ENCODE measurements at regions not wholly inside any gene's neighbourhood (a gene's known extent, or its start where the extent isn't known, plus 50 kb on each side); places are given as distances from the start of the nearest gene placed in this dataset.

GRCh38 chr6:121868206-121868605, 432.8 kb downstream of the GJA1 start:
- H3K4me3 ChIP-seq, result no peak overlapping the region
- H3K9me3 ChIP-seq, result no peaks in the 10 kb centered on the region
- no peak for FAIRE-seq
- no peaks in the 10 kb centered on the region; the same call in 2 of the 3 replicates for H3K4me1 ChIP-seq
- no peak for DNase-seq (ENCODE audit: low read depth in 1 of 2, low spot score in 1 of 2)
- WGBS (ENCODE audit: missing lambda C conversion rate), result 92% methylated on average over 1 of the region's 1 CpG
- H3K27ac ChIP-seq, result no peak overlapping the region
- TF ChIP-seq EHMT2 (IDR thresholded peaks at IDR 0.05; ENCODE audit: low read depth) (no peak), MAX (IDR thresholded peaks at IDR 0.05) (no peak), BHLHE40 (IDR thresholded peaks at IDR 0.05; ENCODE audit: low read depth, low read length) (no peak), KDM5A (IDR thresholded peaks at IDR 0.05) (no peak), HOXA7 (CRISPR knock-in tag; IDR thresholded peaks at IDR 0.05) (no peak), CHD4 (IDR thresholded peaks at IDR 0.05; ENCODE audit: borderline replicate concordance) (no peak), TFCP2L1 (CRISPR knock-in tag; IDR thresholded peaks at IDR 0.05) (no peak), PBX3 (IDR thresholded peaks at IDR 0.05) (no peak), CTCF (IDR thresholded peaks at IDR 0.05) (no peak), ZSCAN20 (CRISPR knock-in tag; IDR thresholded peaks at IDR 0.05) (no peak), HES2 (IDR thresholded peaks at IDR 0.05) (no peak)
- CTCF ChIA-PET, result no interaction called here
- POLR2A ChIA-PET, result no interaction called here
- no peak for ATAC-seq
- H3K4me2 ChIP-seq, result no peak overlapping the region

- WGBS (ENCODE audit: missing lambda C conversion rate), result 42% methylated on average over 2 of the region's 2 CpGs
- CTCF ChIA-PET, result no interaction called here
Observed at GRCh38 chr6:121873595-121873994, 438.1 kb downstream of the GJA1 start.

More at GRCh38 chr6:121873595-121873994, 438.1 kb downstream of the GJA1 start:
- Histone ChIP-seq H3K27ac (no peak overlapping the region), H3K9me3 (no peaks in the 10 kb centered on the region), H3K4me1 (no peaks in the 10 kb centered on the region), H3K4me3 (no peak overlapping the region), H3K4me2 (no peak overlapping the region)
- POLR2A ChIA-PET, result no interaction called here
- FAIRE-seq, result no peak
- no peak for DNase-seq (ENCODE audit: low read depth in 1 of 2, low spot score in 1 of 2)
- ATAC-seq, result no peak
- no peak for TF ChIP-seq JUN (IDR thresholded peaks at IDR 0.05)
- no peak for TF ChIP-seq ATOH8 (CRISPR knock-in tag; IDR thresholded peaks at IDR 0.05; ENCODE audit: low read depth)
- no peak for TF ChIP-seq HOXA7 (CRISPR knock-in tag; IDR thresholded peaks at IDR 0.05)
- no peak for TF ChIP-seq POLR2AphosphoS2 (conservative IDR thresholded peaks at IDR 0.05; ENCODE audit: low read length)
- no peak for TF ChIP-seq HDAC2 (IDR thresholded peaks at IDR 0.05)
- TF ChIP-seq HMGXB4 (CRISPR knock-in tag; IDR thresholded peaks at IDR 0.05; ENCODE audit: borderline replicate concordance), result no peak
- TF ChIP-seq RAD21 (conservative IDR thresholded peaks at IDR 0.05 in 1 of 2, IDR thresholded peaks at IDR 0.05 in 1 of 2), result no peak
- no peak for TF ChIP-seq MAFK (IDR thresholded peaks at IDR 0.05; ENCODE audit: partially characterized antibody)
- no peak for TF ChIP-seq CTCF (IDR thresholded peaks at IDR 0.05)
- TF ChIP-seq HES2 (IDR thresholded peaks at IDR 0.05), result no peak
- TF ChIP-seq KDM5A (IDR thresholded peaks at IDR 0.05), result no peak
- TF ChIP-seq RNF2 (IDR thresholded peaks at IDR 0.05; ENCODE audit: borderline replicate concordance, low read depth), result no peak
- no peak for TF ChIP-seq CBX2 (IDR thresholded peaks at IDR 0.05; ENCODE audit: borderline replicate concordance, low read depth)
- TF ChIP-seq NPAS2 (CRISPR knock-in tag; IDR thresholded peaks at IDR 0.05; ENCODE audit: borderline replicate concordance), result no peak
- no peak for TF ChIP-seq CHD4 (IDR thresholded peaks at IDR 0.05; ENCODE audit: borderline replicate concordance)
- TF ChIP-seq USF2 (IDR thresholded peaks at IDR 0.05), result no peak
- no peak for TF ChIP-seq CEBPB (IDR thresholded peaks at IDR 0.05)

All from A549 (cell line).